ENCODE measurements at regions not wholly inside any gene's neighbourhood (a gene's known extent, or its start where the extent isn't known, plus 50 kb on each side); places are given as distances from the start of the nearest gene placed in this dataset.
"Not testable (repeated sequence)": the region's sequence is repeated elsewhere in the genome, so short reads cannot be mapped to it uniquely, and the experiment has no call there.

DNA sequence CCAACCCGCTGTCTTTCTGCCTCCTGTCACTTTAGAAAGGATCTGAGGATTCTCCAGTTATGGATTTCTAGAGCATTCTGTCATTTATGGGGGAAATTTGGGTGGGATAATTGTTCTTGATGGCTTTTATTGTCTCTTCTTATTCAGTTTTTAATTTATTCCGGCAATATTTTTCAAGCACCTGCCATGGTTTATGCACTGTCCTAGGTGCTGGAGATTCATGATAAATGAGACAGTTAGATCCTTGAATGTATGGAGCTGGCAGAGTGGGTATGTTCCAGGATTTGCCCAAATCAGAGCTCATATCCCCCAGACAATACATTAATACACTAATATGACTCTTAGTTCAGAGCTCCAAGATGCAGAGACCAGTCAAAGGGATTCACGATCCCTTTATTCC, 146.8 kb upstream of the PRKCQ start:
- DNase-seq (ENCODE audit: low spot score), result no peak

DNA sequence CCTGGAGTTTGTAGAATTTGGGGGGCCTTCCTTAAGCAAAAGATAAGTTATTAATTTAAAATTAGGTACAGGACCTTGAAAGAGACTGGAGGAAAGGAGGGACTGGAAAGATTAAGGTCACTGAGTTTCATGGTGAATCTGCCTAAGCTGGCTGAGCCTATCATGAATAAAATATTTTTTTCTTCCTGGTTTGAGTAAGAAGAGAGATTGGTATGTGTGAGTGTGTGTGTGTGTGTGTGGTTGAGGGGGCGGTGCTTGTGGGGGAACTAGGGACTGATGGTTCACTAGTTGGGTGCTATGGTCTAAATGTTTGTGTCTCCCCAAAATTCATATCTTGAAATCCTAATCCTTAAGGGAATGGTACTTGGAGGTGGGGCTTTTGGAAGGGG, 142.5 kb upstream of the PRKCQ start:
- no peak for DNase-seq (ENCODE audit: low spot score)

DNA sequence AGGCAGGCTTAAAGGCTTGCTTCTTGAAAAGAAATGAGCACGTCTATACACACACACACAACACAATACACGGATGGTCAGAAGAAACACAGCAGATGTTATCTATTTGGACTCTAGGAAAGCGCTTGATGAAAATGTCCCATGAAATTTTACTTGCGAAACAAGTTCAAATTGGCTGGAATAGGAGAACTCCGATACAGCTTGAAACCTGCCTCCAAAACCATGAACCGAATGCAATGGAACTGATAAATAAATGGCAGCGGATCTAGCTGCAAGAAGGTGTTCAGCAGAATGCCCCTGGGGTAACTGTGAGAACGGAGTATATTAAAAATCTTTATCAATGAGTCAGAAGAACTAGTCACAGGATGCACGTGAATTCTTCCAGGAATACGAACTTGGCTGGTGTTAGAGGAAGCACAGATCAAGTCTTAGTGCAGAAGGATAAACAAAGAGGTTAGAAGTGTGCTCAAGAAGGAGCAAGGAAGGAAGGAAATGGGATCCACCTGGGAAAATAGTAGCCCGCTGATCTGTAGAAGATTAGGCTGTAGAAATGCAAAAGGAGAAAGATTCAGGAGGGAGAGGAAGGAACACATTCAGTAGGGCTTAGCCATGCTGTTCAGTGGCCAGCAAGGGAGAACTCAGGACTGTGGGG, 142.0 kb upstream of the PRKCQ start:
- no peak for DNase-seq (ENCODE audit: low spot score)

DNA sequence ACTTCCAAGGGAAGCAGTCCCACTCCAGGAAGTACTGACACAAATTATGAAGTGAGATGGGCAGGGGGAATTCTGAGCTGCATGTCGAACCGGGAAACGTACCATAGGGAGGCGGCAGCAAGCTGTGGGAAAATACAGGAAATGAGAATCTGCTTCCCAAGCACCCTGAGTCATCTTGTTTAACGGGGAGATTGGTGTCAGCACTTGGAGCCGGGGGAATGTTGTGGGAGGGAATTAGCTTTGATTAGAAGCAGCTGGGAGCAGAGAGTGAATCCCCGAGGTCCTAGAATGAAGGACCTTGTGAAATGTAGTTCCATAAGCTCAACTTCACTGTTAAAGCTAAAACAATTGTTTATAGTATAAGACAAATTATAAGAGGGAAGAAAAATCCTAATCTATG, 141.4 kb upstream of the PRKCQ start:
- no peak for DNase-seq (ENCODE audit: low spot score)

DNA sequence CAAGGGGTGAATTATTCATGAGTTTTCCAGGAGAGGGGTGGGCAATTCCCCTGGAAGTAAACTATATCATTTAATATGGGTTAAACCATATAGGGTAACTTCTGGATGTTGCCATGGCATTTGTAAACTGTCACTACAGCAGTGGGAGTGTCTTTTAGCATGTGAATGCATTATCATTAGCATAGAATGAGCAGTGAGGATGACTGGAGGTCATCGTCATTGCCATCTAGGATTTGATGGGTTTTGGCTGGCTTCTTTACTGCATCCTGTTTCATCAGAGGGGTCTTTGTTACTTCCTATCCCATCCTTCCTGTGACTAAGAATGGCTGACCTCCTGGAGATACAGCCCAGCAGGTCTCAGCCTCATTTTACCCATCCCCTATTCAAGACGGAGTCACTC, 139.5 kb upstream of the PRKCQ start:
- no peak for DNase-seq (ENCODE audit: low spot score)

DNA sequence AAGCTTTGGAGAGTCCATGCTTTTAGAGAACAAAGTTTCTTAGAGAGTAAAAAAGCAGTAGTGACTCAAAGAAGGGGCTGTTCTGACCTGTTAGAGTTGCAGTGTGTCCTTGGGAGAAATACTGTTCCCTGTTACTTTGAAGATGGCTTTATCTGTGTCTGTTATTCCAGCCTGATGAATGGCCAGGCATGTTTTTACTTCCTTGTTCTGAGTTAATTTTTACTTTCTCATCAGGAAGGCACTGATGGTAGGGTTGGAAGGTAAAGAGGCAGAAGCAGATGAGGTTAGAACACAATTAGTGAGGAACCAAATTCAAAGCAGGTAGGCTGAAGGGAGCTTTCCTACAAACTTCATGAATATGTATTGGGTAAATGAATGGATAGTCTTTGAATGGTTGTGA, 138.5 kb upstream of the PRKCQ start:
- no peak for DNase-seq (ENCODE audit: low spot score)

DNA sequence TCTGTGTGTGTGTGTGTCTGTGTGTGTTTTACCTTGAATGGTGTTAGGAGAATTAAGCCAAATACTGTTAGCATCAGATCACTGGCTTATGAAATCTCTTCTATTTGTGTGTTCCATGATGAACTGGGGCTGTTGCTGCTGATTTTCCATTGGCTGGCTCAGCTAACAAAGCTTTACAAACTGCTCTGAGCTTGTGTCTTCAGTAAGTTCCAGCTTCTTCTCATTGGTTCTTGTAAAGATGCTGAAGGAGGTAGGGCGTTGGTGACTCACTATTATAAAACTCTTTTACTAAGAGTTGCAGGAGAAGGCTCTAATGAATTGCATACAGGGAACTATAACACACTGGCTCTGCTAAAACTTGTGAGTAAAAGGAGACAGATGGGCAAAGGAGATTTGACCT, 136.4 kb upstream of the PRKCQ start:
- no peak for DNase-seq (ENCODE audit: low spot score)

DNA sequence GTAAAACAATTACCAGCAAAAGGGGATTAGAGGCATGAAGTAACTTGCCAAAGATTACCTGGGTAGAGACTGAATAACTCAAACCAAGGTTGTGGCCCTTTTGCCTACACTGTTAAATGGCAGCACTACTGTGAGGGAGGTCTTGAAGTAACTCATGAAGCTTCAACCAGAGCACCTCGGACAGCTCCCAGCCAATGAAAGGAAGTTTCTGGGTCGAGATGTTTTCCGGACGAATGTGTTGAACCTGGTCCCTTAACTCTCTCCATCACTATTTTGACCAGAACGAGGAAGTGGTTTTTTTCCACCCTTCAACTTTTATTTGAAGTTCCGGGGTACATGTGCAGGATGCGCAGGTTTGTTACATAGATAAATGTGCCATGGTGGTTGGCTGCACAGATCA, 133.6 kb upstream of the PRKCQ start:
- DNase-seq (ENCODE audit: low spot score), result no peak

DNA sequence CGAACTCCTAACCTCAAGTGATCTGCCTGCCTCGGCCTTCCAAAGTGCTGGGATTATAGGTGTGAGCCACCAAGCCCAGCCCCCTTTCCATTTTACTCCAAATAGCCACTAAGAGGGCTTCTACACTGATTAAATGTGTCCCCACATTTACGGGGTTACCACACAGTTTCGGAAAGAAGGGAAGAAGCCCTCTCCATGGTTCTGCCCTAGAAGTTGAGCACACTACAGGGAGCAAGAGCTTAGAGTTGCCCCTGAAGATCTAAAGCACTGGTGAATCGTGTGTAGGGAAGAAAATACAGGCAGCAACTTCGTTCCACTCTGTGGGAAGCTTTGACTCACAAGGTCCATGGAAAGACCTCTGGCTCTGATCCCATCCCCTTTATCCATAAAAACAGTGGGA, 133.0 kb upstream of the PRKCQ start:
- DNase-seq (ENCODE audit: low spot score), result no peak

DNA sequence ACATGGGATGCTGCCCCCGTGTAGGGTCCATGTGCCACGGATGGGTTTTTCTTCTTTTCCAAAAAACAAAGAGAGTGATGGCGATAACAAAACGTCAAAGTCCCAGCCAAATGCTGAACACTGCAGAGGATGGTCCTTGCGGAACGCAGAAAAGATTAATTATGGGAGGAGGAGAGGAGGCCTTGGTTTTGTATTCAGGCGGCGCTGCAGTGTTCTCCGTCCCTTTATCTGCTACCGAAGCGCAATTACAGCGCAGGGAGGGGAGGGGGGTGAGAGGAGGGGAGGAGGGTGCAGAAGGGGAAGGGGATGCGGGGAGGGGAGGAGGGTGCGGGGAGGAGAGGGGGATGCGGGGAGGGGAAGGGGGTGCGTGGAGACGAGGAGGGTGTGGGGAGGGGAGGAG, 131.8 kb upstream of the PRKCQ start:
- DNase-seq (ENCODE audit: low spot score), result no peak

DNA sequence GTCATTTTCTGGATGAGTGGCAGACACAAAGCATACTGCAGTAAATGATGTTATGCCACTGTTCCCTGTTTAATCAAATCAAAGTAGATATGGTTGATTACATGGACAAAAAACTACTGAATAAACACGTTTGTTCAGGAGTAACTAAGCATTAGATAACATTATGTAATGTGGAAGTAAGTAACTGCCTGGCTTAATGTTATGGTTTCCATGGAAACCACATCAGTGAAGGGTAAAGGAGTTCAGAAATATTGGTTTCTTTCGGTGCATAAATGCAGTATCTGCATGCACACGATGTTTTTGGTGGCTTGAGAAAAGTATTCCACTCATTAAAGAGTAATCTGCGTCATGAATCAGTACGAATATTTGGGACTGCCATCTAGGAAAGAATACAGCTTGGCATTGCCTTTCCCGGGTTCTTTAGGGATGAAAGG, 131.3 kb upstream of the PRKCQ start:
- DNase-seq (ENCODE audit: low spot score), result no peak

DNA sequence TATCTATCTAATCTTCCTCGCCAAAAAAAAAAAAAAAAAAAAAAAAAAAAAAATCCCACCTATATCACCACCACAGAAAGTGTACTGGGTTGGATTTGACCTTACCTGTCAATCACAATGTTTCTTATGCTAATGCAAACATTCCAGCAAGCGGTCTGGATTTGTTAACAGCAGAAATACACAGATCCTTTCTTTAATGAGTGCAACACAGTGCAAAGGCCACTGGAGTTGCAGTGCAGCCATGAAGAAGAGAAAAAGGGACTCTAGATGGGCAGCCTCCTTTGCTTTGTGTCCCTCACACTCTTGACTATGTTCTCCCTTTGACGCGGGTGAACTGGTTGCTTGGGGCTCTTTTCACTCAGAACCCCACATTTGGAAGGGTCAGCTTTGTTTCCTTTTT, 127.3 kb upstream of the PRKCQ start:
- DNase-seq (ENCODE audit: low spot score), result no peak

DNA sequence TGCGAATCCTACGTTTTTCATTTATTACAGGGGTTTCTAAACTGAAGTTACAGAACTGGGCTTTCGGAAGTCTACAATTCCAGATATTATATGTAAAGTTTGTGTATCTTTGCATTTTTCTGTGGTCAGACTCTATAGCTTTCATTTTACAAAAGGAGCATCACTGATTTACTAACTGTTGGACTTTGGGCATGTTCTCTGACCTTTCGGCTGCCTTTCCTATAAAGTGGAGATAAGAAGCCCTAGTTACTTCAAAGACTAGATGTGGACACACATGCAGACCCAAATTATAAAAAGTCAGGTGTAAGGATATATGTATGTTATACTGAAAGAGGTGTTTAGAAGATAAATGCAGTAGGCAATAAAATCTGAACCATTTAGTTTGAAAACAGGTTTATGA, 126.6 kb upstream of the PRKCQ start:
- no peak for DNase-seq (ENCODE audit: low spot score)

DNA sequence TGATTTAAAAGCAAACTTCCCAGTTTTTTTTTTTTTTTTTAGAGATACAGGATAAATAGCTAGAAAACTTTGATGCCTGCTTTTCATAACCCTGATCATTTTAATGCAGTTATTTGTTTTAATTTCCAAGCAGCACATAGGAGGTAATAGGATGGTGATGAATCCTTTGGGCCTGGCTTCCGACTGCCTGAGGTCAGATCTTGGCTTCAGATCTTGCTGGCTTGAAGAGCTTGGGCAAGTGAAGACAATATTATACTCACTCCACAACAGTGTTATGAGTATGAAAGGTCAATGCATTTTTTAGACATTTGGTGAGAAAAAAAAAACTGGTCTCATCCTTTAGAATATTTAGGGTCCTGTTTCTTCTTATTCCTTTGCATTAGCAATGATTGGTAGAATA, 124.8 kb upstream of the PRKCQ start:
- DNase-seq (ENCODE audit: low spot score), result no peak

DNA sequence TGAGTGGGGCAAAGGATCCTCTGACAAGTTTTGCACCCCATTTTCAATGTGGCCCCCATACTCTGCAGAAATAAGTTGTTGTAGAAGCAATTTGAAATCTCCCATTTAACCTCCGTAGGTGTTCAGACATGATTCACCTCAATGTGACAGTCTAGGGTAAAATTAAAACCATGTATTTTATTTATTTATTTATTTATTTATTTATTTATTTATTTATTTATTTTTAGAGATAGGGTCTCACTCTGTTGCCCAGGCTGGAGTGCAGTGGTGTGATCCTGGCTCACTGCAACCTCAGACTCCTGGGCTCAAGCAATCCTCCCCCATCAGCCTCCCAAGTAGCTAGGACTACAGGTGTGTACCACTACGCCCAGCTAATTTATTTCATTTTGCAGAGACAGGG, 122.8 kb upstream of the PRKCQ start:
- DNase-seq (ENCODE audit: low spot score), result not testable (repeated sequence)

DNA sequence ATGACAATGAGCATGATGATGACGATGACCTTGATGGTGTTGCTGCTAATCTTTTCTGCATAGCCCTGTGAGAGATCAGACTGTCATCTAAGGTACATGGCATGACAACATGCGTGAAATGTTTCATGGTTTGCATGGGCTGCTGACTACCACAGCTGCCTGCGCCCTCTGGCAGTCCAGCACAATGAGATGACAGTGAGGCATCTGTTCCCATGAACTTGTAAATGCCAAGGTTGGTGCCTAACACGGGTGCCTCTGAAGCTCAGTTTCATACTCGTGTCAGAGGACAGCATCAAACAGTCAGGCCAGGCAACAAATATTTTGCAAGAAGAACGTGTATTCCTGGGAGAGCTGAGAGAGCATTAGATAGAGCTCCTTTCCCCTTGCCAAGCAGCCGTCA, 122.0 kb upstream of the PRKCQ start:
- DNase-seq (ENCODE audit: low spot score), result no peak

DNA sequence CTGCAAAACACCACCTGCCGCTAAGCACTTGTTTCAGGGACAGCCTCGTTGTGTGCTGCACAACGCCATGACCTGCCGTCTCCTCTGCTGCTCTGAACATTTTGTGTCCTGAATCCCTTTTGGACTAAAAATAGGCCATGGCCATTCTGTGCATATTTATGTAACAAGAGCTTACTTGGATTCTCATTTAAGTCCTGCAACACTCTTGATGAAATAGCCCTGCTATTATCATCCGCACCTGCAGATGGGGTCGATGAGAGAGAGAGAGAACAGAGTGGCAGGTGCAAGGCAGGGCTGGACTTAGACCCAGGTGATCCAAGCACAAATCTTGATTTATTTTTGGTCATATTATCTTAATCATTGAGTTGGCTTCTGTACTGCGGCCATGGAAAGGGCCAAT, 121.2 kb upstream of the PRKCQ start:
- DNase-seq (ENCODE audit: low spot score), result no peak

DNA sequence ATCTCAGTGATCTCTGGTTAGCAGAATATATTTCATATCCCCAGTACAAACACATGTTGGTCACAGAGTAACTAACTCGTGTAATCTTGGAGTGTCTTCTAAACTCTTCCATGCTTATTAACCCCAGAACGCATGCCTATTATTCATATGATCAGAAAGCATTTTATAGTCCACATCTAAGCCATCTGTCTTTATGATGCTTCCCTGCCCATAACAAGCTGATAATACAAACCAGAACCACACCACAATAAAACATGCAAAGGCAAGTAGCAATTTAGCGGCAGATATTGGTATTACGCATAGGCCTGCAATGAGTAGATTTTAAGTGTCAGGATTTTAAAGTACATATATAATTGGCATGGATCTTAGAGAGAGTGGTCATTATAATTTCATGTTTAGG, 120.0 kb upstream of the PRKCQ start:
- no peak for DNase-seq (ENCODE audit: low spot score)

DNA sequence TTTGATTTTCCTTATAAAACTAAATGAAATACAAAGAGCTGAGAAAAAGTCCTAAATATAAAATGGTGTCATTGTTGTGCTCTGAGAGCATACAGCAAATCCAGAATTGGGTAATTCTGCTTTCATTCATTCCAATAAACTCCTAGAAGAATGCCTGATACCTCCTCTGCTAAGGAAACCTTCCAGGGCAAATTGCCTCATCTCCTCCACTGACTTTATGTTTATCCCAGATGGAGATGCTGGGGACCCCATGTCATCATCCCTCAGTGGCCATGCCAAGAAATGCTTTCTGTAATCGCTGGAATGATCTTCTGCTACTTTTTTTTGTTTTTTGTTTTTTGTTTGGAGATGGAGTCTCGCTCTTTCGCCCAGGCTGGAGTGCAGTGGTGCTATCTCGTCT, 119.3 kb upstream of the PRKCQ start:
- no peak for DNase-seq (ENCODE audit: low spot score)

DNA sequence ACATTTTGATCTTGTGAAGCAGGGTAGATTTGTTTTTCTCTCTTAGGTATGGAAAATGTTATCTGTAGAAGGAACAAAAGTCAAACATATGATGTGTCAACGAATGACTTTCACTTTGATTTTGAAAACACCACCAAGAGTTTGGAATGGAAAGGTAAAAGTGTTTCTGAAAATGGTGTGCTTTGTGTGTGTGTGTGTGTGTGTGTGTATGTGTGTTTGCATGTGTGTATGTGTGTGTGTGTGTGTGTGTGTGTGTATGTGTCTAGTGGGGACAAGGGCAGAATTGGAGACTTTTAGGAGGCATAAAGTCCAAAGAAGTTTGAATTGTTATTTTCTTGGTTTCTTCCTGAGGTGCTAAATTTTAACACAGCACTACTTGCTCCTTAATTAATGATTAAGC, 115.4 kb upstream of the PRKCQ start:
- no peak for DNase-seq (ENCODE audit: low spot score)

DNA sequence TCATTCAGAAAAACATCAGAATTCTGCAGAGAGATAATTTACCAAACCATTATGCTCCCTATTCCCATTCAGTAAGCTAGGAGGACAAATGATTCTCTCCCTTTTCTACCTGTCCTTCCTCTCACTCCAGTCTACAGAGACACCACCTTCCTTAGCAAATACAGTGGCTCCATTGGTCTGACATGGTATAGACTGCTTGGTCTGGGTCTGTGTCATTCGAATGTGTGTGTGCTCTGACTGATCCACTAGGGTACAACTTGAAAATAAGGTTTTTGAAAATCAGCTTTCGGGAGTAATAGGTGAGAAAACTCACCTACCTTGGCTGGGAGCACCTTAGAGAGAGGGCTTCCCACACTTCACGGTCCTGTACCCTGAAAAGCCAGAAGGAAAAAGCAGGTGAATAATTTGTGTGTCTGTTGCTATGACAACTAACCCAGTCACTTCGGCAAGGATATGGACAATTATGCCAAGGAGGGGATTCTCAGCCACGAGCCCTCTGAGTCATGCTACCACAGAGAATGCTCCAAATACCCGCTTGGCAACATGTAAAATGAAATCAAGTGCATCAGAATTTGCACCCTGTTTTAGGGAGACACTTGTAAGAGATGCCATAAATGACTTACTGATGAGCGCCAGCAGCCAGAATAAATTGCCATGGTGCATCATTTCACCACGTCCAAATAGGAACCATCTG, 114.5 kb upstream of the PRKCQ start:
- no peak for DNase-seq (ENCODE audit: low spot score)

DNA sequence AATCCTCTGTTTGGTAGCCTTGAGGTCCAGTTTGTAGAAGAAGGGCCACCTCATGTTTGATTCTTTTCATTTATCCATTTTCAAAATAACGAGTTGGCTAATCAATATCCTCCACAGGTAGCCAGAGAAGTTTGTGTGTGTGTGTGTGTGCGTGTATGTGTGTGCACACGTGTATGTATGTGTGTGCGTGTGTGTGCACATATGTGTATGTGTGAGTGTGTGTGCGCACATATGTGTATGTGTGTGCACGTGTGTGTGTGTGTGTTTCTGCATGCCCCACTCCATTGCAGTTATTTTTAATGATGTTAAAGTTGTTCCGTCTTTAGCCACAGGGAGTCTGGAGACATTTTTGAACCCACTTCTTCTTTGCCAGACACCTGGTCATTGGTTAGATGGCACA, 112.8 kb upstream of the PRKCQ start:
- no peak for DNase-seq (ENCODE audit: low spot score)

DNA sequence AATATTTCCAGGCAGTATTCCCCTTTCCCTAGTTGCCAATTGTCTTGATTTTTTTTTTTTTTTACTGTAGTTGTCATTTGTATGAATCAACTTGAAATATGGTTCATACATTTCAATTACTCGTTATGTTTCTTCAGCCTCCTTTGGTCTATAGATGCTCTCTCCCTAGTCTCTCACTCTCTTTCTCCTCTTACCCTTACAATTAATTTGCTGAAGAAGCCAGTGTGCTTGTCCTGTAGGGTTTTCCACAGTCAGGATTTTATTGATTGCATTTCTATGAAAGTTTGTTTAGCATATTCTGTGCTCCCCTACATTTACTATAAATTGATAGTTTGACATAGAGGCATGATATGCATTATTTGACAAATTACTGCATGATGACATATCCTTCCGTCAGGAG, 112.0 kb upstream of the PRKCQ start:
- DNase-seq (ENCODE audit: low spot score), result no peak

DNA sequence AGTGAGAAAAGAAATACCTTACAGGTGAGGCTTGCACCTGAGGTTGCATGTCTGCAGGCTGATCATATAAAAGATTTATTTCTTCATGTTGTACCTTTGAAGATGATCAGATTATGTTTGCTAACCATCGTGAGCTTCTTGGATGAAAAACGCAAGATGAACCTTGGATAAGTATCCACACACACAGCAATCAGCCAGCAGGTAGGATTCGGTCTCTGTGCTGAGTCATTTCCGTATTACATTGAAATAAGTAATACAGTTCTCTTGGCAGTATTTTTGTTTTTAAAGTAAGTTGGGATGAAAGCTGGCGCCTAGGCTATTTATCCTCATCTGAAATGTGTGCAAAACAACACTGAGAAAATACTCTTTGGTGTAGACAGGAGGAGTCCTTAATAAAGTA, 109.0 kb upstream of the PRKCQ start:
- no peak for DNase-seq (ENCODE audit: low spot score)

Data from ecto neural progenitor cell (in vitro differentiated cells).